ENCODE measurements at regions not wholly inside any gene's neighbourhood (a gene's known extent, or its start where the extent isn't known, plus 50 kb on each side); places are given as distances from the start of the nearest gene placed in this dataset.

DNA sequence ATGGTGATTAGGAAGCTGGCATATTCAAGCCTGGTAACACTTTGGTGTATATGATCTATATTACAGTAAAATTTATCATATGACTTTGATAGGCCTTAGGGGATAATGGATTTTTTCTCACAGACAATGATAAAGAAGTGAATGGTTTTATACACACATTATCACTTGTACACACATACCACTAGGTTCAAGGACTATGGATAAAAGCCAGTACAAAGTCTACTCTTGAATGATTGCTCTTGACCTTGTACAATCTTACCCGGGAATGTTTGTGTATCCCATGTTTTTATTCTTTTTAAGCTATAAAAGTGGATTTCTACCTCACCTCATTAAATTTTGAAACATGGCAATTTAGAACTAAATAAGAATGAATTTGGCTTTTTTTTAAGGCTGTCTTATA lies 414.5 kb upstream of the ADAMTSL1 start (continued):
- TF ChIP-seq, protein P1, sequence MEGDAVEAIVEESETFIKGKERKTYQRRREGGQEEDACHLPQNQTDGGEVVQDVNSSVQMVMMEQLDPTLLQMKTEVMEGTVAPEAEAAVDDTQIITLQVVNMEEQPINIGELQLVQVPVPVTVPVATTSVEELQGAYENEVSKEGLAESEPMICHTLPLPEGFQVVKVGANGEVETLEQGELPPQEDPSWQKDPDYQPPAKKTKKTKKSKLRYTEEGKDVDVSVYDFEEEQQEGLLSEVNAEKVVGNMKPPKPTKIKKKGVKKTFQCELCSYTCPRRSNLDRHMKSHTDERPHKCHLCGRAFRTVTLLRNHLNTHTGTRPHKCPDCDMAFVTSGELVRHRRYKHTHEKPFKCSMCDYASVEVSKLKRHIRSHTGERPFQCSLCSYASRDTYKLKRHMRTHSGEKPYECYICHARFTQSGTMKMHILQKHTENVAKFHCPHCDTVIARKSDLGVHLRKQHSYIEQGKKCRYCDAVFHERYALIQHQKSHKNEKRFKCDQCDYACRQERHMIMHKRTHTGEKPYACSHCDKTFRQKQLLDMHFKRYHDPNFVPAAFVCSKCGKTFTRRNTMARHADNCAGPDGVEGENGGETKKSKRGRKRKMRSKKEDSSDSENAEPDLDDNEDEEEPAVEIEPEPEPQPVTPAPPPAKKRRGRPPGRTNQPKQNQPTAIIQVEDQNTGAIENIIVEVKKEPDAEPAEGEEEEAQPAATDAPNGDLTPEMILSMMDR (IDR thresholded peaks at IDR 0.05 in 2 of 3, conservative IDR thresholded peaks at IDR 0.05 in 1 of 3; ENCODE audit: control insufficient read depth in 2 of 3, extremely low read depth in 1 of 3, insufficient read depth in 1 of 3, low read depth in 3 of 3, low read length in 3 of 3) = no peak
- no peak for TF ChIP-seq GATAD2B (conservative IDR thresholded peaks at IDR 0.05; ENCODE audit: low read depth)
- no peak for TF ChIP-seq BACH1 (IDR thresholded peaks at IDR 0.05; ENCODE audit: borderline replicate concordance)
- no peak for TF ChIP-seq STAT1 (conservative IDR thresholded peaks at IDR 0.05)
- no peak for TF ChIP-seq KDM1A (IDR thresholded peaks at IDR 0.05; ENCODE audit: borderline replicate concordance)
- no peak for TF ChIP-seq POLR2AphosphoS2 (IDR thresholded peaks at IDR 0.05; ENCODE audit: low read depth, low read length)
- no peak for TF ChIP-seq KLF5 (IDR thresholded peaks at IDR 0.05; ENCODE audit: partially characterized antibody)

DNA sequence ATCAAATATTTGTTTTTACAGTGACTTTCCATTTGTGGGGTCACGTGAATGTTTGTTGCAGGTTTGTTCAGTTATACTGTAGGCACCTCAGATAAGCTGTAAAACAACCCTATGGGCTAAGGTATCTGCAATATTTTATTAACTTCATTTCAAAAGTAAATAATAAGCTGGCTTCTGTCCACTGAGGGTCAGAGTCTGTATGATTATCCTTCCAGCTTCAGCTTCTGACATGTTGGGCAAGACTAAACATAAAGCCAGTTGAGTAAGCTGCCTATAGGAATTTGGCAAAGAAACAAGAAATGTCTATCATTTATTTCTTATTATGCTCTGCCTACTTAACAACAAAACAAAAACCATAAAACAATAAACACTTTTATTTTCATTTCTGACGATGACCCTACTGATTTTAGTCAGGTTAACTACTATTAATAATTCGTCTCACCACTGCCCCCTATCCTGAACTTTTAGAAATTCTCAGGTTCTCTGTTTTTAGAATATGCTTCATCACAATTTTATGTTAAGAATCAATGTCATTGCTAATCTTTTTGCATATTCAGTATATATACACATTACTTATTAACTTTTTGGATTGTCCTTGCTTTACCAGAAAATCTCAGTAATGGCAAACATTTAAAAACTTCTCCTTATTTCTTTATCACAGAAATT lies 413.6 kb upstream of the ADAMTSL1 start:
- Histone ChIP-seq H3K4me2 (ENCODE audit: control insufficient read depth, insufficient read depth) (no peak overlapping the region), H3K9me3 (replicated peaks; ENCODE audit: control insufficient read depth, insufficient read depth, low read length) (no peaks in the 10 kb centered on the region), H3K27me3 (replicated peaks in 1 of 2; ENCODE audit: control insufficient read depth in 2 of 2, insufficient read depth in 2 of 2, low read length in 1 of 2) (peaks cover 0 to 1% of the 10 kb centered on the region in 2 experiments; a peak in 1 of 4 replicates), H3K79me2 (ENCODE audit: control insufficient read depth, insufficient read depth, low read length) (no peaks in the 10 kb centered on the region), H4K20me1 (ENCODE audit: control insufficient read depth, insufficient read depth) (no peaks in the 10 kb centered on the region), H3K4me3 (no peak overlapping the region), H3K36me3 (ENCODE audit: control insufficient read depth in 2 of 2, insufficient read depth in 2 of 2, low read length in 1 of 2) (no peaks in the 10 kb centered on the region), H2AFZ (ENCODE audit: control insufficient read depth, low read depth, low read length) (no peak overlapping the region), H3K4me1 (ENCODE audit: control insufficient read depth, insufficient read depth, low read length) (no peaks in the 10 kb centered on the region), H3K27ac (ENCODE audit: control insufficient read depth, insufficient read depth) (no peak overlapping the region), H3K9ac (ENCODE audit: control insufficient read depth, insufficient read depth, low read length) (no peak overlapping the region)
- intact Hi-C loops (cut with micrococcal nuclease; ENCODE audit: unreplicated experiment) (loop anchor here (2.0 kb wide), 1 partner anchor 250 kb away; no protein-coding TSS in a partner anchor), in situ Hi-C loops (cut with MboI) (no loop called here)
- ATAC-seq (no peak), DNase-seq (ENCODE audit: low read depth, low spot score) (no peak), FAIRE-seq (no peak)
- ChIA-PET POLR2A (no interaction called here), RAD21 (ENCODE audit: unreplicated experiment) (interaction anchor here (1.4 to 1.7 kb wide), 2 partner anchors 249 to 250 kb away, joined by 4 to 5 read pairs; no protein-coding TSS in a partner anchor), CTCF (interaction anchor here (0.9 to 2.4 kb wide), 2 partner anchors 18 to 249 kb away, joined by 3 to 7 read pairs; no protein-coding TSS in a partner anchor), SMC1A (ENCODE audit: uncharacterized antibody, unreplicated experiment) (interaction anchor here (3.0 kb wide), 1 partner anchor 249 kb away, joined by 16 read pairs; no protein-coding TSS in a partner anchor)
- TF ChIP-seq, protein P1 (IDR thresholded peaks at IDR 0.05 in 2 of 3, conservative IDR thresholded peaks at IDR 0.05 in 1 of 3; ENCODE audit: control insufficient read depth in 2 of 3, extremely low read depth in 1 of 3, insufficient read depth in 1 of 3, low read depth in 3 of 3, low read length in 3 of 3) = peak in 2 of 3 experiments; percentile 21 to 32; a peak in 3 of 6 replicates
- TF ChIP-seq, protein P2, sequence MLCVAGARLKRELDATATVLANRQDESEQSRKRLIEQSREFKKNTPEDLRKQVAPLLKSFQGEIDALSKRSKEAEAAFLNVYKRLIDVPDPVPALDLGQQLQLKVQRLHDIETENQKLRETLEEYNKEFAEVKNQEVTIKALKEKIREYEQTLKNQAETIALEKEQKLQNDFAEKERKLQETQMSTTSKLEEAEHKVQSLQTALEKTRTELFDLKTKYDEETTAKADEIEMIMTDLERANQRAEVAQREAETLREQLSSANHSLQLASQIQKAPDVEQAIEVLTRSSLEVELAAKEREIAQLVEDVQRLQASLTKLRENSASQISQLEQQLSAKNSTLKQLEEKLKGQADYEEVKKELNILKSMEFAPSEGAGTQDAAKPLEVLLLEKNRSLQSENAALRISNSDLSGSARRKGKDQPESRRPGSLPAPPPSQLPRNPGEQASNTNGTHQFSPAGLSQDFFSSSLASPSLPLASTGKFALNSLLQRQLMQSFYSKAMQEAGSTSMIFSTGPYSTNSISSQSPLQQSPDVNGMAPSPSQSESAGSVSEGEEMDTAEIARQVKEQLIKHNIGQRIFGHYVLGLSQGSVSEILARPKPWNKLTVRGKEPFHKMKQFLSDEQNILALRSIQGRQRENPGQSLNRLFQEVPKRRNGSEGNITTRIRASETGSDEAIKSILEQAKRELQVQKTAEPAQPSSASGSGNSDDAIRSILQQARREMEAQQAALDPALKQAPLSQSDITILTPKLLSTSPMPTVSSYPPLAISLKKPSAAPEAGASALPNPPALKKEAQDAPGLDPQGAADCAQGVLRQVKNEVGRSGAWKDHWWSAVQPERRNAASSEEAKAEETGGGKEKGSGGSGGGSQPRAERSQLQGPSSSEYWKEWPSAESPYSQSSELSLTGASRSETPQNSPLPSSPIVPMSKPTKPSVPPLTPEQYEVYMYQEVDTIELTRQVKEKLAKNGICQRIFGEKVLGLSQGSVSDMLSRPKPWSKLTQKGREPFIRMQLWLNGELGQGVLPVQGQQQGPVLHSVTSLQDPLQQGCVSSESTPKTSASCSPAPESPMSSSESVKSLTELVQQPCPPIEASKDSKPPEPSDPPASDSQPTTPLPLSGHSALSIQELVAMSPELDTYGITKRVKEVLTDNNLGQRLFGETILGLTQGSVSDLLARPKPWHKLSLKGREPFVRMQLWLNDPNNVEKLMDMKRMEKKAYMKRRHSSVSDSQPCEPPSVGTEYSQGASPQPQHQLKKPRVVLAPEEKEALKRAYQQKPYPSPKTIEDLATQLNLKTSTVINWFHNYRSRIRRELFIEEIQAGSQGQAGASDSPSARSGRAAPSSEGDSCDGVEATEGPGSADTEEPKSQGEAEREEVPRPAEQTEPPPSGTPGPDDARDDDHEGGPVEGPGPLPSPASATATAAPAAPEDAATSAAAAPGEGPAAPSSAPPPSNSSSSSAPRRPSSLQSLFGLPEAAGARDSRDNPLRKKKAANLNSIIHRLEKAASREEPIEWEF (IDR thresholded peaks at IDR 0.05; ENCODE audit: insufficient replicate concordance, low read depth, low read length) = no peak
- 15% methylated on average over 3 of the region's 3 CpGs for WGBS (ENCODE audit: insufficient coverage, insufficient replicate concordance, low lambda C conversion rate, missing lambda C conversion rate)
- no TSS peak for BruUV-seq (replicated peaks)
